GM12891 (cell line): ENCODE measurements at regions not wholly inside any gene's neighbourhood (a gene's known extent, or its start where the extent isn't known, plus 50 kb on each side); places are given as distances from the start of the nearest gene placed in this dataset.

Source experiments
- POLR2A ChIP-seq: IDR thresholded peaks from 2 replicates; pipeline ENCODE4 v1.6.1; 2011; ENCODE audit warnings: low read depth, low read length, control low read depth
- POLR2AphosphoS5 ChIP-seq: IDR thresholded peaks from 2 replicates; pipeline ENCODE4 v1.6.1; 2011; ENCODE audit warnings: low read depth, low read length, control low read depth
- SPI1 ChIP-seq: IDR thresholded peaks from 2 replicates; pipeline ENCODE4 v1.6.1; 2011; ENCODE audit warnings: low read depth, low read length, control low read depth
- TAF1 ChIP-seq: IDR thresholded peaks from 2 replicates; pipeline ENCODE4 v1.6.1; 2011; ENCODE audit warnings: low read depth, low read length, control low read depth

DNA sequence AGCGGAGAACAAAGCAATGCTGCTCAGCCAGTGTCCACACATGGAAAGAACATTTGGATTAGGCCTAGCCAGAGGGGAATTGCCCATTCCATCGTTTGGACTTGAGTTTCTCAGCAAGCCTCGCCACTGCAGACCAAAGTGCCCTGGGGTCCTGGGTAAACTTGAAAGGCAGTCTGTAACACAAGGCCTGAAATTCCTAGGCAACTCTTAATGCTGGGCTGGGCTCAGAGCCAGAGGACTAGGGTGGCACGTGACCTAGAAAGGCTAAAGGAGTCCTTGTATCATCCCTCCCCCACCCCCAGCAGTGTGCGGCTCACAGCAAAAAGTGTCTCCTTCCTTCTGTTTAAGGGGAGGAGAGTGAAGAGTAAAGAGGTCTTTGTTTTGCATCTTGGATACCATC, 210.4 kb upstream of the ARX start:
- no peak for TF ChIP-seq POLR2A
- no peak for TF ChIP-seq POLR2AphosphoS5
- TF ChIP-seq TAF1: no peak
- TF ChIP-seq SPI1: no peak
